Upper lobe of left lung (tissue), 4 donors: ENCODE measurements at regions not wholly inside any gene's neighbourhood (a gene's known extent, or its start where the extent isn't known, plus 50 kb on each side); places are given as distances from the start of the nearest gene placed in this dataset.
A peak's percentile ranks its signal among the peaks of the same experiment; 100 is the strongest.

ENCODE experiments used
- EP300 ChIP-seq, 4 donors: sonication (generic); formaldehyde crosslinking; IDR thresholded peaks; one replicate each; pipeline ENCODE4 v1.5.1; 2017; ENCODE audit warnings: antibody characterized with exemption in 4 of 4, control low read depth in 2 of 4
- POLR2A ChIP-seq, 4 donors: fragments of 450-650 bp; IDR thresholded peaks; one replicate each; pipeline ENCODE4 v1.5.1; 2016 to 2017; ENCODE audit warnings: antibody characterized with exemption in 4 of 4, mild to moderate bottlenecking in 2 of 4
- TF ChIP-seq, protein P1 (sequence below), 6 experiments: fragments of 450-650 bp in 4 of 6; fragments of 200-600 bp in 2 of 6; sonication (generic) in 2 of 6; IDR thresholded peaks; one replicate each; pipeline ENCODE4 v1.5.1; 2016 to 2019; ENCODE audit warnings: antibody characterized with exemption in 6 of 6

GRCh38 chr3:116863822-116864589 is 154.4 kb downstream of the TUSC7 start:
- TF ChIP-seq, protein P1, sequence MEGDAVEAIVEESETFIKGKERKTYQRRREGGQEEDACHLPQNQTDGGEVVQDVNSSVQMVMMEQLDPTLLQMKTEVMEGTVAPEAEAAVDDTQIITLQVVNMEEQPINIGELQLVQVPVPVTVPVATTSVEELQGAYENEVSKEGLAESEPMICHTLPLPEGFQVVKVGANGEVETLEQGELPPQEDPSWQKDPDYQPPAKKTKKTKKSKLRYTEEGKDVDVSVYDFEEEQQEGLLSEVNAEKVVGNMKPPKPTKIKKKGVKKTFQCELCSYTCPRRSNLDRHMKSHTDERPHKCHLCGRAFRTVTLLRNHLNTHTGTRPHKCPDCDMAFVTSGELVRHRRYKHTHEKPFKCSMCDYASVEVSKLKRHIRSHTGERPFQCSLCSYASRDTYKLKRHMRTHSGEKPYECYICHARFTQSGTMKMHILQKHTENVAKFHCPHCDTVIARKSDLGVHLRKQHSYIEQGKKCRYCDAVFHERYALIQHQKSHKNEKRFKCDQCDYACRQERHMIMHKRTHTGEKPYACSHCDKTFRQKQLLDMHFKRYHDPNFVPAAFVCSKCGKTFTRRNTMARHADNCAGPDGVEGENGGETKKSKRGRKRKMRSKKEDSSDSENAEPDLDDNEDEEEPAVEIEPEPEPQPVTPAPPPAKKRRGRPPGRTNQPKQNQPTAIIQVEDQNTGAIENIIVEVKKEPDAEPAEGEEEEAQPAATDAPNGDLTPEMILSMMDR (IDR thresholded peaks at IDR 0.05) = peak in 3 of 6 experiments; percentile 20 to 32 (median 25)
- no peak for TF ChIP-seq POLR2A (IDR thresholded peaks at IDR 0.05)
- TF ChIP-seq EP300 (IDR thresholded peaks at IDR 0.05) = no peak
